Endothelial cell of umbilical vein (primary cell): ENCODE measurements at regions not wholly inside any gene's neighbourhood (a gene's known extent, or its start where the extent isn't known, plus 50 kb on each side); places are given as distances from the start of the nearest gene placed in this dataset.

Experiments
- BruUV-seq: library from RNA; stranded (reverse); fragments of 400-500 nt; replicated peaks from 2 replicates; lab custom pipeline; 2021; lab: Mats Ljungman, UMichigan
- CTCF ChIA-PET: fragments of 300-600, 350-600 bp; sonication (Branson Sonifier 250); formaldehyde crosslinking; loops from one replicate; lab custom pipeline; 2021; ENCODE audit warnings: antibody characterized with exemption, inconsistent platforms; lab: Charles Lee
- POLR2A ChIA-PET: fragments of 300-600, 350-600 bp; sonication (Branson Sonifier 250); formaldehyde crosslinking; loops from one replicate; lab custom pipeline; 2021; ENCODE audit warnings: antibody characterized with exemption, inconsistent platforms; lab: Charles Lee
- DNase-seq: peaks from one replicate; pipeline ENCODE4 v3.0.0-alpha.2; 2011; ENCODE audit warnings: low read depth, low spot score
- FAIRE-seq: peaks from 2 replicates; lab custom pipeline; 2011; peaks lifted over from hg19 to GRCh38; lab: Jason Lieb, UNC
- H2AFZ ChIP-seq: 2 replicates; pipeline ENCODE4 v1.6.0; 2012; ENCODE audit warnings: low read depth, low read length, control low read depth, inconsistent platforms
- H3K27ac ChIP-seq: 2 replicates; pipeline ENCODE4 v1.5.1; 2011; ENCODE audit warnings: low read depth, mild to moderate bottlenecking, control low read depth, low read length, moderate library complexity; ENCODE audit not compliant: insufficient read depth
- H3K27me3 ChIP-seq, 2 experiments: 2 replicates each; pipeline versions ENCODE4 v1.6.0 to v1.6.1; 2011; ENCODE audit warnings: low read length in 2 of 2, mixed read lengths in 1 of 2; ENCODE audit not compliant: control insufficient read depth in 2 of 2, insufficient read depth in 2 of 2
- H3K36me3 ChIP-seq, 2 experiments: 2 replicates in 1 of 2; 3 replicates in 1 of 2; pipeline ENCODE4 v1.5.1; 2011; ENCODE audit warnings: low read length in 2 of 2, mild to moderate bottlenecking in 1 of 2, moderate library complexity in 1 of 2; ENCODE audit not compliant: control insufficient read depth in 2 of 2, insufficient read depth in 2 of 2; ENCODE audit errors: extremely low read depth in 1 of 2
- H3K4me1 ChIP-seq: 3 replicates; pipeline ENCODE4 v1.5.1; 2011; ENCODE audit warnings: mild to moderate bottlenecking, low read length; ENCODE audit not compliant: control insufficient read depth, insufficient read depth; ENCODE audit errors: extremely low read depth
- H3K4me2 ChIP-seq: 2 replicates; pipeline ENCODE4 v1.6.1; 2011; ENCODE audit warnings: low read length, control low read depth, mixed read lengths; ENCODE audit not compliant: insufficient read depth
- H3K4me3 ChIP-seq, 3 experiments: fragments of 200-600 bp in 1 of 3; sonication (generic), shearing (Covaris generic) in 1 of 3; replicated peaks in 1 of 3; 2 replicates each; pipeline ENCODE4 v1.5.1; 2011 to 2016; ENCODE audit warnings: control low read depth in 3 of 3, low read length in 3 of 3, mild to moderate bottlenecking in 2 of 3, inconsistent platforms in 1 of 3, low read depth in 1 of 3, moderate library complexity in 1 of 3; ENCODE audit not compliant: insufficient read depth in 1 of 3
- H3K79me2 ChIP-seq: 2 replicates; pipeline ENCODE4 v1.6.0; 2012; ENCODE audit warnings: low read length, inconsistent platforms; ENCODE audit not compliant: control insufficient read depth, insufficient read depth
- H3K9ac ChIP-seq: replicated peaks from 2 replicates; pipeline ENCODE3; 2011; ENCODE audit warnings: low read length, control low read depth; ENCODE audit not compliant: insufficient read depth; ENCODE audit errors: extremely low read depth
- H3K9me1 ChIP-seq: replicated peaks from 3 replicates; pipeline ENCODE4 v1.6.0; 2011; ENCODE audit warnings: mild to moderate bottlenecking, low read length; ENCODE audit not compliant: control insufficient read depth, insufficient read depth; ENCODE audit errors: extremely low read depth
- H3K9me3 ChIP-seq: replicated peaks from 2 replicates; pipeline ENCODE4 v1.5.1; 2012; ENCODE audit warnings: low read length, inconsistent platforms; ENCODE audit not compliant: control insufficient read depth, insufficient read depth
- H4K20me1 ChIP-seq: replicated peaks from 2 replicates; pipeline ENCODE3; 2011; ENCODE audit warnings: mild to moderate bottlenecking, low read length; ENCODE audit not compliant: control insufficient read depth, insufficient read depth; ENCODE audit errors: extremely low read depth
- EZH2 ChIP-seq: IDR thresholded peaks from 2 replicates; pipeline ENCODE4 v1.6.1; 2012; ENCODE audit warnings: borderline replicate concordance, low read depth, mild to moderate bottlenecking, moderate library complexity, low read length, inconsistent platforms; ENCODE audit not compliant: severe bottlenecking
- FOS ChIP-seq: IDR thresholded peaks from 2 replicates; pipeline ENCODE4 v1.6.1; 2011; ENCODE audit warnings: mild to moderate bottlenecking, low read length, moderate library complexity, borderline replicate concordance; ENCODE audit not compliant: insufficient read depth
- GATA2 ChIP-seq: IDR thresholded peaks from 2 replicates; pipeline ENCODE4 v1.7.0; 2011; ENCODE audit warnings: low read depth, mild to moderate bottlenecking, moderate library complexity, mixed read lengths, low read length; ENCODE audit not compliant: insufficient read length, insufficient read depth
- JUN ChIP-seq: IDR thresholded peaks from 2 replicates; pipeline ENCODE4 v1.6.1; 2011; ENCODE audit warnings: borderline replicate concordance, low read depth; ENCODE audit not compliant: insufficient read length, insufficient read depth
- MYC ChIP-seq: IDR thresholded peaks from one replicate; pipeline ENCODE4 v1.6.1; 2011; ENCODE audit warnings: mild to moderate bottlenecking, low read depth, low read length
- POLR2A ChIP-seq: IDR thresholded peaks from 2 replicates; pipeline ENCODE4 v1.6.1; 2012; ENCODE audit warnings: low read depth, mild to moderate bottlenecking, control low read depth, low read length
- POLR2AphosphoS5 ChIP-seq: IDR thresholded peaks from 2 replicates; pipeline ENCODE4 v1.6.1; 2012; ENCODE audit warnings: low read depth, mild to moderate bottlenecking, control low read depth, low read length, moderate library complexity; ENCODE audit not compliant: insufficient read depth
- dilution Hi-C: fragments of 300-500 bp; cut with MboI; formaldehyde crosslinking; loops from one replicate; pipeline ENCODE4 v1.15.0; 2019; ENCODE audit warnings: low sequenced_read_pairs; ENCODE audit not compliant: extremely low pct_ligation_motif_present
- intact Hi-C: fragments of 100-400 bp; cut with micrococcal nuclease; formaldehyde crosslinking; loops from one replicate; pipeline ENCODE4 v1.10.0; 2022
- TF ChIP-seq, protein P1 (sequence below): IDR thresholded peaks from 2 replicates; pipeline ENCODE4 v1.6.1; 2011; ENCODE audit not compliant: insufficient read depth, insufficient read length
- TF ChIP-seq, protein P2 (sequence below), 2 donors: IDR thresholded peaks; 1 replicate in 1 of 2; 2 replicates in 1 of 2; pipeline ENCODE4 v1.5.1; 2011; ENCODE audit warnings: low read length in 2 of 2, mild to moderate bottlenecking in 2 of 2, moderate library complexity in 2 of 2, control low read depth in 1 of 2, inconsistent platforms in 1 of 2, low read depth in 1 of 2; ENCODE audit not compliant: insufficient read depth in 1 of 2; ENCODE audit errors: extremely low read depth in 1 of 2

DNA sequence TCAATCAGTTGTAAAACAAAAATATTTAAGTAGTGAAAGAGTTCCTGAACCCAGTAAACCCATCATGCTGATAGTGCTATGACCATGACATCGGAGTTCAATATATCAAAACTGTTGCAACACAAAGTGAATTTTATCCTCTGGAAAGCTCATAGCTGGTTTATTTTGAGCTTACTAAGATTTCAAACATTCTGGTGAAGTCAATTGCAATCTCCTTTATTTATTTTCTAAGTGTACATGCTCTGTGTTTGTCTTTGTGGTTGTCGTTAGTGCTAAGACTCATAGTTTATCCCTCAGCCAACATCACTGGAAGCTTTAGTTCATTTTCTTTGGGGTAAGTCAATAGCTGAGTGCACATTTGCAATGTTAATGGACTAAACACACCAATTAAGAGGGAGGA lies 91.9 kb downstream of the QPCT start:
- CTCF ChIA-PET: interaction anchor here (0.6 to 2.0 kb wide), 5 partner anchors 10 to 441 kb away, joined by 3 to 6 read pairs (median 4); no protein-coding TSS in a partner anchor
- dilution Hi-C loops: no loop called here
- no peak overlapping the region for H2AFZ ChIP-seq
- POLR2A ChIA-PET: no interaction called here
- no peaks in the 10 kb centered on the region for H3K36me3 ChIP-seq
- H3K9me3 ChIP-seq: no peaks in the 10 kb centered on the region
- FAIRE-seq (no peak), DNase-seq (no peak)
- intact Hi-C loops: no loop called here
- no peaks in the 10 kb centered on the region for H3K27me3 ChIP-seq
- no peak overlapping the region for H3K27ac ChIP-seq
- BruUV-seq: no TSS peak
- TF ChIP-seq EZH2 (no peak), FOS (no peak), MYC (no peak), GATA2 (no peak), JUN (no peak), POLR2AphosphoS5 (no peak), POLR2A (no peak)
- TF ChIP-seq, protein P1, sequence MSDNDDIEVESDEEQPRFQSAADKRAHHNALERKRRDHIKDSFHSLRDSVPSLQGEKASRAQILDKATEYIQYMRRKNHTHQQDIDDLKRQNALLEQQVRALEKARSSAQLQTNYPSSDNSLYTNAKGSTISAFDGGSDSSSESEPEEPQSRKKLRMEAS: no peak
- TF ChIP-seq, protein P2, sequence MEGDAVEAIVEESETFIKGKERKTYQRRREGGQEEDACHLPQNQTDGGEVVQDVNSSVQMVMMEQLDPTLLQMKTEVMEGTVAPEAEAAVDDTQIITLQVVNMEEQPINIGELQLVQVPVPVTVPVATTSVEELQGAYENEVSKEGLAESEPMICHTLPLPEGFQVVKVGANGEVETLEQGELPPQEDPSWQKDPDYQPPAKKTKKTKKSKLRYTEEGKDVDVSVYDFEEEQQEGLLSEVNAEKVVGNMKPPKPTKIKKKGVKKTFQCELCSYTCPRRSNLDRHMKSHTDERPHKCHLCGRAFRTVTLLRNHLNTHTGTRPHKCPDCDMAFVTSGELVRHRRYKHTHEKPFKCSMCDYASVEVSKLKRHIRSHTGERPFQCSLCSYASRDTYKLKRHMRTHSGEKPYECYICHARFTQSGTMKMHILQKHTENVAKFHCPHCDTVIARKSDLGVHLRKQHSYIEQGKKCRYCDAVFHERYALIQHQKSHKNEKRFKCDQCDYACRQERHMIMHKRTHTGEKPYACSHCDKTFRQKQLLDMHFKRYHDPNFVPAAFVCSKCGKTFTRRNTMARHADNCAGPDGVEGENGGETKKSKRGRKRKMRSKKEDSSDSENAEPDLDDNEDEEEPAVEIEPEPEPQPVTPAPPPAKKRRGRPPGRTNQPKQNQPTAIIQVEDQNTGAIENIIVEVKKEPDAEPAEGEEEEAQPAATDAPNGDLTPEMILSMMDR (IDR thresholded peaks at IDR 0.05; ENCODE audit: extremely low read depth in 1 of 2, insufficient read depth in 1 of 2, low read depth in 1 of 2, low read length in 2 of 2): no peak
- no peaks in the 10 kb centered on the region for H3K79me2 ChIP-seq
- H4K20me1 ChIP-seq: no peaks in the 10 kb centered on the region
- no peak overlapping the region for H3K4me2 ChIP-seq
- H3K9me1 ChIP-seq: no peaks in the 10 kb centered on the region
- no peaks in the 10 kb centered on the region for H3K4me1 ChIP-seq
- H3K4me3 ChIP-seq: no peak overlapping the region
- H3K9ac ChIP-seq: no peak overlapping the region
